ENCODE measurements at regions not wholly inside any gene's neighbourhood (a gene's known extent, or its start where the extent isn't known, plus 50 kb on each side); places are given as distances from the start of the nearest gene placed in this dataset.

GRCh38 chr1:198472997-198473396 lies 67.5 kb downstream of the ATP6V1G3 start:
- DNase-seq, result no peak

DNA sequence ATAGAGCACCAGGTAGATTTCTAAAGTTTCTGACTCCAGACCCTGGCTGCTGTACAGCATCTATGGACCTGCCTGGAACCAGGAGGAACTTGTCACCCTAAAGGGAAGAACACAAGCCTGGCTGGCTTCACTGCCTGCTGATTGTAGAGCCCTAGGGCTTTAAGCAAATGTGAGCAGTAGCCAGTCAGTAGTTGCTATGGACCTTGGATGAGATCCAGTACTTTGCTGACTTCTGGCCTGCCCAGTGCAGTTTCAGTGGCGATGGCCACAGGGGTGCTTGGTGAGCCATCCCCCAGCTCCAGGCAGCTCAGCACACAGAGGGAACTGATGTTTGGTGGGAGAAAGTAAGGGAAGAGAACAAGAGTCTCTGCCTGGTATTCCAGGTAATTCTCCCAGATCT lies 68.4 kb downstream of the ATP6V1G3 start:
- DNase-seq, result no peak

DNA sequence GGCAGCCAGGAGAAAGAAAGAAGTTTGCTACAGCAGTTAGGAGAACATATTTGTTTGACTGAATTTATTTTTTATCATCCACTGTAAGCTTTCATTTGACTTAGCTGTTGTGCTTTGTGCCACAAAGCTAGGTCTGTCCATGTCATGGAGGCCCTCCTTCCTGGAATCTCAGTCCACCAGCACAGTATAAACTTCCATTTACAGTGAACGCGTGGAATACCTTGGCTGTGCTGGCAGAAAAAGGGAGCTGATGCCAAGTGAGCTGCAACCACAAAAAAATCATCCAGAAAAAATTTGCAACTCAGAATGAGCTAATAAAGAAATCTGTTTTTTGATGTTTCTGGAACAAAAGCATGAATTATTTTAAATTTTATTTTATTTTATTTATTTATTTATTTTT lies 72.6 kb downstream of the ATP6V1G3 start:
- no peak for DNase-seq

GRCh38 chr1:198467342-198467741 lies 73.1 kb downstream of the ATP6V1G3 start:
- peak in 1 of 58 donors; percentile 2 for DNase-seq

GRCh38 chr1:198465201-198466144 lies 75.0 kb downstream of the ATP6V1G3 start:
- DNase-seq, result peak in 1 of 58 donors; percentile 35

GRCh38 chr1:198463709-198464108 lies 76.8 kb downstream of the ATP6V1G3 start:
- no peak for DNase-seq

- no peak for DNase-seq
Measured at GRCh38 chr1:198462365-198463019, 78.0 kb downstream of the ATP6V1G3 start.

DNA sequence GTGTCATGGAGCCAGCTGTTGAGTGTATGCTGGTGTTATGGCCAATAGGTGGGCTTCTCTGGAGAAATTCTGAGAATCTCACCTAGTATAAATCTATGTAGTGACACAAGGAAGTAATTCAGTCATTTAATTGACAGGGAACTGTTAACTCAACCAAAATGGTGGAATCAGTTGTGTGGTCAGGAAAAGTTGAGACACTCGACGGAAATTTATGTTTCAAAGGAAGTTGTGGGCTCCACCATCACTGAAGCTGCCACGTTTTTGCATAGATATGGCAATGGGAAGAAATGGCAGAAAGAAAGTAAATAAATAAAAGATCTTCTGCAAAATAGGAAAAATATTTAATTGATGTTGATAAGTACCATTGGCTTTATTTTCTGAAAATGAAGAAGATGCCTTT lies 84.5 kb downstream of the ATP6V1G3 start:
- no peak for DNase-seq

DNA sequence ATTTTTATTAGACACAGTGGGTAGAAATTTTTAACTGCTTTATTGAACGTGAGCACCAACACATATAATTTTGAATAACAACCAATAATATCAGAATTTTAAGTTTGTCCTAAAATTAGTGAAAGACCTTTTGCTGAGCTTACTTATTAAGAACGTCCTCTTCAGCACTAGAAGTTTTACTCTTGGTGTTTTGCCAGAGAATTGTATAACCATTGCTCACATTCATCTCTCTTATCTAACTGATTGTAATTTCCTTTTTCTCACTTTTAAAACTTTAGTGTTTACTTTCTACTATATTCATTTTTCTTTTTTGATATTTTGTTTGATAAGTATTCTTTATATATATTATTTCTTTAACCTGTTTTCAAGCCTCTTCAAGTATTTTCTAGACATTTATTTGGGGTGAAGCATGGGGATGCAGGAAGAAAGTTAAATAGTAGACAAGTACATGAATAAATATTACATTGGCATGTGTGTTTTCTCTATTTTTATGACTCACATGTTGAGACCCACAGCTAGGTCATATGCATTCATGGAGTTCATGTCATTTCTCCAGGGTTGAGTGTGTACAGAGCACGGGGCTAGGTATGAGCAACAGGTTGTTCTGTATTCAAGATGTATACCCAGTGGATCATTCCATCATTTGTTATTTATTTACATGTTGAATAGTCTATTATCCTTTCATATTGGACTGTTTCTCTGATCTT lies 90.6 kb downstream of the ATP6V1G3 start:
- DNase-seq, result no peak

DNA sequence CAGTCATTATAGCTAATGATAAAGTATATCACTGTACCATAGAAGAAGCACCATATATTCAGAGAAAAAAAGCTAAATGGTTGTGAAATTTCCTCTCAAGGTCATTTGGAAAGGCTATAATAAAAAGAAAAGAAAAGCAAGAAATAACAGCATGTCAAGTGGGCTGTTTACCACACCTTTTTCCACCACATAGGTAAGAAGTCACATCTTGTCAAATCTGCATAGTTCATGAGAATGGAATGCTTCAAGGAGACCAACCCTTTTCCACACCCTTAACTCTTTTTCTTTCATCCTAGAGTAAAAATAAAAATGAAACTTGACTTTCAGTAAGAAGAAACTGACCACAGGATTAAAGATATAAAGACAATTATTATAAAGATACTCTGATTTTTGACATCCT lies 91.2 kb downstream of the ATP6V1G3 start:
- DNase-seq, result no peak

GRCh38 chr1:198447468-198447867 lies 93.0 kb downstream of the ATP6V1G3 start:
- no peak for DNase-seq

- DNase-seq, result no peak
Measured at GRCh38 chr1:198445872-198446271, 94.6 kb downstream of the ATP6V1G3 start.

GRCh38 chr1:198444792-198445191 lies 95.7 kb downstream of the ATP6V1G3 start:
- DNase-seq, result no peak

DNA sequence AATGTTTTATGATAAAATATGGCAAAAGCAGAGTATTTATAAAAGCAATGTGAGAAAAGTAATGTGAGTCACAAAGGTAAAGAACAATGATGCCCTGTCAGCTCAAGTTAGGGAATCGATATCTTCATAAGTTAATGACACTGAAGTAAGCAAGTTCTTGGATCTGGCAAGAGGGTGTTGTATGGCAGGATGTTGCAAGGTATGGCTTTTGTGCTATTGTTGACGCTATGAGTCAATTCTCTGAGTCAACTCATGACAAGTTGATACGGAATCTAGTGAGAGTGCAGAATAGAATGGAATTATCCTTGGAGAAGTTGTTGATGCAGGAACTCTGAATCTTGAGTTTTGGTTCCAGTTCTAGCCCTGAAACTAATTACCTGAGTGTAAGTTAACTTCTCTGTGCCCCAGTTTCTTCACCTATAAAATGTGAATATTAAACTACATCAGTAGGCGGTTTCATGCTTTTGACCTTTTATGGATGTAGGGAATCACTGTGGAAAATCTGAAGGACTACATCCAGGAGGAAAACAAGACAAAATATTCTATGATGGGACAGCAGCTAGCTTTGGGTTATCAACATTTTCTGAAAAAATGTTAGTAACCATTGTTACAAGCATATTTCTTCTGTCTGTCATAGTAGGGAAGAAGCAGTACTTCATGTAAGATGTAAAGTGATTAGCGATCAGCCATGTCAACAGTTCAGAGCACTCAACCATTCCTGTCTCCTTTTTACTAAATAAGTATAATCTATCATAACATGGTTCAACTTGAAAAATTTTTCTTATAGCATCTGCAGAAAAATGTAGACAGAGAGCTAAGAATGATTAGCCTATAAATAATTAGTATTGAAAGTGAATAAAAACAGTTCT lies 96.9 kb downstream of the ATP6V1G3 start:
- DNase-seq, result no peak

DNA sequence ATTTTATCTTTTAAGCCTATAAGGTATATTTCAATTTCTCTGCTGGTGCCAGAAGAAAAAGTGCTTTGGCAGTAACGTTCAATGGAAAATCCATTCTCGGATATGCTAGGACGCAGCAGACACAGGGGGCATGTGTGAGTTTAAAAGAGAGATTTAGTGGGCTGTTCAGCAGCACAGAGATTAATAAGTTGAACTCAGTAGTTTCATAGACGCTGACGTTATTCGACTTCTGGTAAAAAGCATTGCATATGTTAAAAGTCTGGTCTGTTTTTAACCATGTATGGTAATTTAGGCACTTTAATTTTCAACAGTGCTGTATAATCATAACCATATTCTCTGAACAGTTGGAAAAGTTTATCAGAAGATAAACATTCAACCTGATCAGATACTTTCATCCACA lies 99.6 kb downstream of the ATP6V1G3 start:
- DNase-seq, result no peak

DNA sequence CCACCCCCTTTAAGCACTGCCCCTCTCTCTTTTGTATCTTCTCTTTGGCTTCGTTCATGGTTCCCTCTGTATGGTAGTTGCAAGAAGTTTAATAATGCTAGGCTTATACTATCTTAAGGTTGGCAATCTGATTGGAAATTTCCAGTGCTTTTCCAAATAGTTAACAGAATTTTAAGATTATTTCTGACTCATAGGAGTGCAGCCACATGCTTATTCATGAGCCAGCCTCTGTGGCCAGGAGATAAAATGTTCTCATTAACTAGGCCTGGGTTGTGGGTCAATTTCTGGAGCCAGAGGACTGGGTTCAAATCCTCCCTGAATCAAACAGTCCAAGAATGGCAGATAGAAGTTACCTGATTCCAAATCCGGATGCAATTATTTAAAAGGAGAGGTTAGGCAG lies 103.1 kb downstream of the ATP6V1G3 start:
- no peak for DNase-seq

DNA sequence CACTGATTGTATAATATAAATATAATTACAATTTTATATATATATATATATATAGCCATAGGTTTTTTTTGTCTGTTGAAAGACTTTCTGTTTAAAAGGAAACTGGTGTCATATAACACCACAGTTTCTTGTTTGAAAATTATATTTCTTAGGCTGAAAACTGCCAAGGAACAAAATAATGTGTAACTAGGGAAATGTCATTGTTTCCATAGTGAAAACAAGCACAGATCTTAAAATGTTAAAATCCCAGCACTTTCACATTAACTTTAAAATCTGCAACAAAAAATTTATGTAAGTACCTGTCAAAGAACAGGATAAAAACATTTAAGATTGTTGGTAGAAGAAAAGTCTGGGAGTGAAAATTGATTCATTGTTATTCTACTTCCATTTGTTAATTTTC lies 104.2 kb downstream of the ATP6V1G3 start:
- no peak for DNase-seq

GRCh38 chr1:198435056-198435455 lies 105.4 kb downstream of the ATP6V1G3 start:
- DNase-seq, result no peak

- no peak for DNase-seq
Measured at GRCh38 chr1:198424441-198424840, 116.0 kb downstream of the ATP6V1G3 start.

GRCh38 chr1:198423673-198424072 lies 116.8 kb downstream of the ATP6V1G3 start:
- no peak for DNase-seq

GRCh38 chr1:198417039-198417438 lies 123.4 kb downstream of the ATP6V1G3 start:
- no peak for DNase-seq

All from anterior cingulate cortex (tissue), 58 donors.